ENCODE measurements at regions not wholly inside any gene's neighbourhood (a gene's known extent, or its start where the extent isn't known, plus 50 kb on each side); places are given as distances from the start of the nearest gene placed in this dataset.

GRCh38 chr13:95471960-95472359, 80.6 kb upstream of the CLDN10 start:
- TF ChIP-seq, protein P1, sequence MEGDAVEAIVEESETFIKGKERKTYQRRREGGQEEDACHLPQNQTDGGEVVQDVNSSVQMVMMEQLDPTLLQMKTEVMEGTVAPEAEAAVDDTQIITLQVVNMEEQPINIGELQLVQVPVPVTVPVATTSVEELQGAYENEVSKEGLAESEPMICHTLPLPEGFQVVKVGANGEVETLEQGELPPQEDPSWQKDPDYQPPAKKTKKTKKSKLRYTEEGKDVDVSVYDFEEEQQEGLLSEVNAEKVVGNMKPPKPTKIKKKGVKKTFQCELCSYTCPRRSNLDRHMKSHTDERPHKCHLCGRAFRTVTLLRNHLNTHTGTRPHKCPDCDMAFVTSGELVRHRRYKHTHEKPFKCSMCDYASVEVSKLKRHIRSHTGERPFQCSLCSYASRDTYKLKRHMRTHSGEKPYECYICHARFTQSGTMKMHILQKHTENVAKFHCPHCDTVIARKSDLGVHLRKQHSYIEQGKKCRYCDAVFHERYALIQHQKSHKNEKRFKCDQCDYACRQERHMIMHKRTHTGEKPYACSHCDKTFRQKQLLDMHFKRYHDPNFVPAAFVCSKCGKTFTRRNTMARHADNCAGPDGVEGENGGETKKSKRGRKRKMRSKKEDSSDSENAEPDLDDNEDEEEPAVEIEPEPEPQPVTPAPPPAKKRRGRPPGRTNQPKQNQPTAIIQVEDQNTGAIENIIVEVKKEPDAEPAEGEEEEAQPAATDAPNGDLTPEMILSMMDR (IDR thresholded peaks at IDR 0.05): no peak
- no peak for TF ChIP-seq POLR2A (IDR thresholded peaks at IDR 0.05)

All from right lobe of liver (tissue), 4 donors.